ENCODE measurements at regions not wholly inside any gene's neighbourhood (a gene's known extent, or its start where the extent isn't known, plus 50 kb on each side); places are given as distances from the start of the nearest gene placed in this dataset.

- Mint-ChIP-seq H3K27me3 (ENCODE audit: low read depth) (no peaks in the 10 kb centered on the region), H3K4me3 (no peak overlapping the region), H3K27ac (no peak overlapping the region), H3K4me1 (ENCODE audit: low read depth) (no peaks in the 10 kb centered on the region), H3K9me3 (no peaks in the 10 kb centered on the region), H3K36me3 (ENCODE audit: low read depth) (no peaks in the 10 kb centered on the region)
These were observed 120.7 kb downstream of the INHBB start for GRCh38 chr2:120466704-120467054.

- no peak overlapping the region for H3K4me3 Mint-ChIP-seq
- H3K36me3 Mint-ChIP-seq (ENCODE audit: low read depth) = no peaks in the 10 kb centered on the region
- no peak overlapping the region for H3K27ac Mint-ChIP-seq
- no peaks in the 10 kb centered on the region for H3K4me1 Mint-ChIP-seq (ENCODE audit: low read depth)
- no peaks in the 10 kb centered on the region for H3K27me3 Mint-ChIP-seq (ENCODE audit: low read depth)
- H3K9me3 Mint-ChIP-seq = no peaks in the 10 kb centered on the region
These were observed 122.2 kb downstream of the INHBB start for GRCh38 chr2:120468136-120468535.

GRCh38 chr2:120469426-120469825, 123.5 kb downstream of the INHBB start:
- no peaks in the 10 kb centered on the region for H3K9me3 Mint-ChIP-seq
- H3K27me3 Mint-ChIP-seq (ENCODE audit: low read depth) = no peaks in the 10 kb centered on the region
- no peak overlapping the region for H3K27ac Mint-ChIP-seq
- H3K4me1 Mint-ChIP-seq (ENCODE audit: low read depth) = no peaks in the 10 kb centered on the region
- H3K4me3 Mint-ChIP-seq = no peak overlapping the region
- no peaks in the 10 kb centered on the region for H3K36me3 Mint-ChIP-seq (ENCODE audit: low read depth)

- Mint-ChIP-seq H3K36me3 (ENCODE audit: low read depth) (no peaks in the 10 kb centered on the region), H3K27me3 (ENCODE audit: low read depth) (no peaks in the 10 kb centered on the region), H3K4me1 (ENCODE audit: low read depth) (no peaks in the 10 kb centered on the region), H3K9me3 (no peaks in the 10 kb centered on the region), H3K27ac (no peak overlapping the region), H3K4me3 (no peak overlapping the region)
These were observed 124.4 kb downstream of the INHBB start for GRCh38 chr2:120470041-120470965.

- no peaks in the 10 kb centered on the region for H3K36me3 Mint-ChIP-seq (ENCODE audit: low read depth)
- H3K9me3 Mint-ChIP-seq = no peaks in the 10 kb centered on the region
- no peak overlapping the region for H3K4me3 Mint-ChIP-seq
- H3K4me1 Mint-ChIP-seq (ENCODE audit: low read depth) = no peaks in the 10 kb centered on the region
- no peak overlapping the region for H3K27ac Mint-ChIP-seq
- H3K27me3 Mint-ChIP-seq (ENCODE audit: low read depth) = no peaks in the 10 kb centered on the region
These were observed 125.2 kb downstream of the INHBB start for GRCh38 chr2:120471166-120471565.

- Mint-ChIP-seq H3K36me3 (ENCODE audit: low read depth) (no peaks in the 10 kb centered on the region), H3K27ac (no peak overlapping the region), H3K4me1 (ENCODE audit: low read depth) (no peaks in the 10 kb centered on the region), H3K27me3 (ENCODE audit: low read depth) (no peaks in the 10 kb centered on the region), H3K9me3 (no peaks in the 10 kb centered on the region), H3K4me3 (no peak overlapping the region)
These were observed 126.1 kb downstream of the INHBB start for GRCh38 chr2:120472031-120472430.

- Mint-ChIP-seq H3K27me3 (ENCODE audit: low read depth) (no peaks in the 10 kb centered on the region), H3K4me1 (ENCODE audit: low read depth) (no peaks in the 10 kb centered on the region), H3K27ac (no peak overlapping the region), H3K36me3 (ENCODE audit: low read depth) (no peaks in the 10 kb centered on the region), H3K9me3 (no peaks in the 10 kb centered on the region), H3K4me3 (no peak overlapping the region)
These were observed 127.0 kb downstream of the INHBB start for GRCh38 chr2:120472891-120473309.

GRCh38 chr2:120473522-120474271, 127.8 kb downstream of the INHBB start:
- no peaks in the 10 kb centered on the region for H3K36me3 Mint-ChIP-seq (ENCODE audit: low read depth)
- no peak overlapping the region for H3K4me3 Mint-ChIP-seq
- H3K27me3 Mint-ChIP-seq (ENCODE audit: low read depth) = no peaks in the 10 kb centered on the region
- H3K4me1 Mint-ChIP-seq (ENCODE audit: low read depth) = no peaks in the 10 kb centered on the region
- no peaks in the 10 kb centered on the region for H3K9me3 Mint-ChIP-seq
- no peak overlapping the region for H3K27ac Mint-ChIP-seq

- Mint-ChIP-seq H3K9me3 (no peaks in the 10 kb centered on the region), H3K27me3 (ENCODE audit: low read depth) (no peaks in the 10 kb centered on the region), H3K27ac (no peak overlapping the region), H3K4me3 (no peak overlapping the region), H3K36me3 (ENCODE audit: low read depth) (no peaks in the 10 kb centered on the region), H3K4me1 (ENCODE audit: low read depth) (no peaks in the 10 kb centered on the region)
These were observed 128.6 kb downstream of the INHBB start for GRCh38 chr2:120474486-120474885.

GRCh38 chr2:120476141-120476540, 130.2 kb downstream of the INHBB start:
- no peaks in the 10 kb centered on the region for H3K4me1 Mint-ChIP-seq (ENCODE audit: low read depth)
- no peaks in the 10 kb centered on the region for H3K36me3 Mint-ChIP-seq (ENCODE audit: low read depth)
- no peaks in the 10 kb centered on the region for H3K27me3 Mint-ChIP-seq (ENCODE audit: low read depth)
- no peak overlapping the region for H3K4me3 Mint-ChIP-seq
- H3K9me3 Mint-ChIP-seq = no peaks in the 10 kb centered on the region
- no peak overlapping the region for H3K27ac Mint-ChIP-seq

- Mint-ChIP-seq H3K36me3 (ENCODE audit: low read depth) (no peaks in the 10 kb centered on the region), H3K4me1 (ENCODE audit: low read depth) (no peaks in the 10 kb centered on the region), H3K27ac (no peak overlapping the region), H3K4me3 (no peak overlapping the region), H3K9me3 (no peaks in the 10 kb centered on the region), H3K27me3 (ENCODE audit: low read depth) (no peaks in the 10 kb centered on the region)
These were observed 131.3 kb downstream of the INHBB start for GRCh38 chr2:120477198-120477597.

GRCh38 chr2:120477831-120478481, 132.0 kb downstream of the INHBB start:
- H3K27me3 Mint-ChIP-seq (ENCODE audit: low read depth) = no peaks in the 10 kb centered on the region
- no peak overlapping the region for H3K4me3 Mint-ChIP-seq
- H3K9me3 Mint-ChIP-seq = no peaks in the 10 kb centered on the region
- no peak overlapping the region for H3K27ac Mint-ChIP-seq
- H3K36me3 Mint-ChIP-seq (ENCODE audit: low read depth) = no peaks in the 10 kb centered on the region
- H3K4me1 Mint-ChIP-seq (ENCODE audit: low read depth) = no peaks in the 10 kb centered on the region

GRCh38 chr2:120480346-120480902, 134.5 kb downstream of the INHBB start:
- H3K36me3 Mint-ChIP-seq (ENCODE audit: low read depth) = no peaks in the 10 kb centered on the region
- H3K9me3 Mint-ChIP-seq = no peaks in the 10 kb centered on the region
- H3K27me3 Mint-ChIP-seq (ENCODE audit: low read depth) = no peaks in the 10 kb centered on the region
- no peak overlapping the region for H3K4me3 Mint-ChIP-seq
- no peaks in the 10 kb centered on the region for H3K4me1 Mint-ChIP-seq (ENCODE audit: low read depth)
- no peak overlapping the region for H3K27ac Mint-ChIP-seq

GRCh38 chr2:120480903-120481445, 135.0 kb downstream of the INHBB start:
- H3K27ac Mint-ChIP-seq = no peak overlapping the region
- no peak overlapping the region for H3K4me3 Mint-ChIP-seq
- no peaks in the 10 kb centered on the region for H3K27me3 Mint-ChIP-seq (ENCODE audit: low read depth)
- no peaks in the 10 kb centered on the region for H3K9me3 Mint-ChIP-seq
- H3K4me1 Mint-ChIP-seq (ENCODE audit: low read depth) = no peaks in the 10 kb centered on the region
- no peaks in the 10 kb centered on the region for H3K36me3 Mint-ChIP-seq (ENCODE audit: low read depth)
